ENCODE measurements at regions not wholly inside any gene's neighbourhood (a gene's known extent, or its start where the extent isn't known, plus 50 kb on each side); places are given as distances from the start of the nearest gene placed in this dataset.
"Not testable (repeated sequence)": the region's sequence is repeated elsewhere in the genome, so short reads cannot be mapped to it uniquely, and the experiment has no call there.

DNA sequence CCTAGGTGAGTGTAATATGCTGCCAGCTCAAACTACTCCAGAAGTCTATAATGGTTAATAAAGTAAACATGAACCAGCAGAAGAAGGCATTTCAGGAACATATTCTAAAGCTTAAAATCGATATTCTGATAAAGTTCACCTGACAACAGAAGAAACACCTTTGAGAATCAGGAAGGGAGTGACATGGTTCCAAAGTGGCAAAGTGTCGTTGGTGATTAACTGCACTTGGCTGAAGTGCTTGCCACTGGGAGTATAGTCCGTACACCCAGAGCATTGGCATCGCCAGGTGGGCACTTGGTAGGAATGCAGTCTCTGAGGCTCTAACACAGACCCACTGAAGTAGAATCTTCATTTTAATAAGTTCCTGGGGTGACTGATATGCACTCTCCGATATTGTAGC, 76.0 kb upstream of the H2AZ1 start:
- no peak for DNase-seq (ENCODE audit: low read depth)

DNA sequence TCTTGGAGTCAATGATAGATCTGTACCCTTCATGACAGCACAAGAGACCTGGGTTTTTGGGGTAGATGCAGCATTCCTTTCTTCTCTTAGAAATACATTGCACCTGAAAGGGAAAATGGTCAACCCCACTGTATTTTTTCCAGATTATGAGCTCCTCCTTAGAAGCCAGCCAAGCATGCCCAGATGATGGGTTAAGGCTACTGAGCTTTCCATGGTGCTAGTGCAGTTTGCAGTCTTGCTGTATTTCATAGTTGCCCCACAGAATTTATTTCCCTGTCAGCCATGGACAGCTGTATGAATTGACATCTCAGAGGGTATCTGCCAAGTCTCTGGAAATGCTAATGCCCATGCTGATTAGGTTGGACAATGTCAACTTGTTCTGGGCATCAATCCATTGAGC, 73.7 kb upstream of the H2AZ1 start:
- DNase-seq (ENCODE audit: low read depth), result no peak

DNA sequence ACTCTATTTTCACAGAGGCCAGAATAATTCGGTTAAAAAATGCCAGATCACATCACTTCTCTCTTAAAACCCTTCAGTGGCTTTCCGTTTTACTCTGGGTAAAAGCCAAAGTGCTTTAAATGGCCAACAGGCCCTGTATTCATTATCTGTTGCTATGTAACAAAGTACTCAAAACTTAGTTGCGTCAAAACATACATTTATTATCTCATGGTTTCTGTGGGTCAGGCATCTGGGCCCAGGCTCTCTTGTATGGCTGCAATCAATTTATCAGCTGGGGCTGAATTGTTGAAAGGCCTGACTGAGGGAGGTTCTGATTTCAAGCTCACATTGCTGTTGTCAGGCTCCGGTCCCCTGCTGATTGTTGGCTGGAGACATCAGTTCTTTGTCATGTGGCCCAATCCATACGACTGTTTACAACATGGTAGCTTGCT, 72.7 kb upstream of the H2AZ1 start:
- no peak for DNase-seq (ENCODE audit: low read depth)

DNA sequence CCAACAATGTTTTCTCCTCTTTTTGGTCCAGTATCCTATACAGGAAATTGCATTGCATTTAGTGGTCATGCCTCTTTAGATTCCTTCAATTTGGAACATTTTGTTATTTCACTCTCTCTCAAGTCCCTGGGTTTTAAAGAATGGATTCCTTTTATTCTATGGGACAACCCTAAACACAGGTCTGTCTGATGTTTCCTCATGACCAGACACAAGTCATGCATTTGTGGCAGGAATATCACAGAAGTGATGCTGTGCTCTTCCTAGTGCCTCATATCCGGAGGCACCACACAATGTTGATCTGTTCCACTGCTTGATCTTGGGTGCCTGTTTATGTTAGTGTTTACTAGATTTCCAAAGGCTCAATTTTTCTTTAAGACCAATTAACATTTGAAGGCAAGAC, 69.7 kb upstream of the H2AZ1 start:
- no peak for DNase-seq (ENCODE audit: low read depth)

- DNase-seq (ENCODE audit: low read depth), result peak; percentile 59
Measured at GRCh38 chr4:100017637-100018310, 67.7 kb upstream of the H2AZ1 start.

DNA sequence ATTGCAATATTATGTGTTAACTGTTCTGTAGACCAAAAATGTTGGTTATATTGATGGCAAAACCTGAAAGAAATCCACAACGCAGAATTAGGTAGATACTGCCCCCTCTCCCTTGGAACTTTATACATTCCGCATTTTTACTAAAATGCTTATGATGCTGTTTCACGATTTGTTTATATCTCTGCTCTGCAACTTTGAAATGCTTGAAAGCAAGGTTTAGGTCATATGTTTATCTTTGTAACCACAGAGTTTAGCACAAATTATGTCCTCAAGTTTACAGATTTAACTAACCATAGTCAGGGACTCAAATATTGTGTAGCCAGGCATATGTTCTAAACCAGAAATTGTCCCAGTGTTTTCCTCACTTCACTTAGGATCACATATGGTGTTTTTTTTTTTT, 66.1 kb upstream of the H2AZ1 start:
- peak; percentile 64 for DNase-seq (ENCODE audit: low read depth)

- DNase-seq (ENCODE audit: low read depth), result peak; percentile 79
Measured at GRCh38 chr4:100014616-100015015, 64.5 kb upstream of the H2AZ1 start.

- DNase-seq (ENCODE audit: low read depth), result no peak
Measured at GRCh38 chr4:100009490-100009889, 59.4 kb upstream of the H2AZ1 start.

DNA sequence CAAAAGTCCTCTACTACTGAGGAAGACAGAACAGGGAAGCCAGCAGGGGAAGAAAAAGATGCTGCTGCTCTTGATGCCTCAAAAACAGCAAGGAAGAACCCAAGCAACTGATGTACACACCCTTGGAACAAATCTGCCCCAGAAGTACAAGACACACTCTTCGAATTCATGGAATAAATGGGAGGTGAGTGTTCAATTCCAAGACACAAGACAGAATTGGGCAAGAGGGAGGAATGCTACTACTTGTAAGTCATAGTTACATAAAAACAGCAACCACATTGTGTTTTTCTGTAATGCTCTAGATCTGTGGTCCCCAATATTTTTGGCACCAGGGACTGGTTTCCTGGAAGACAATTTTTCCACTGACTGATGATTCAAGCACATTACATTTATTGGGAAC, 58.0 kb upstream of the H2AZ1 start:
- peak; percentile 63 for DNase-seq (ENCODE audit: low read depth)

DNA sequence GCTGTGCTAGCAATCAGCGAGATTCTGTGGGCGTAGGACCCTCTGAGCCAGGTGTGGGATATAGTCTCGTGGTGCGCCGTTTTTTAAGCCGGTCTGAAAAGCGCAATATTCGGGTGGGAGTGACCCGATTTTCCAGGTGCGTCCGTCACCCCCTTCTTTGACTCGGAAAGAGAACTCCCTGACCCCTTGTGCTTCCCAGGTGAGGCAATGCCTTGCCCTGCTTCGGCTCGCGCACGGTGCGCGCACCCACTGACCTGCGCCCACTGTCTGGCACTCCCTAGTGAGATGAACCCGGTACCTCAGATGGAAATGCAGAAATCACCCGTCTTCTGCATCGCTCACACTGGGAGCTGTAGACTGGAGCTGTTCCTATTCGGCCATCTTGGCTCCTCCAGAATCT, 56.1 kb upstream of the H2AZ1 start:
- DNase-seq (ENCODE audit: low read depth), result not testable (repeated sequence)

Data from ELR (cell line).